ENCODE measurements at regions not wholly inside any gene's neighbourhood (a gene's known extent, or its start where the extent isn't known, plus 50 kb on each side); places are given as distances from the start of the nearest gene placed in this dataset.
"Not testable (repeated sequence)": the region's sequence is repeated elsewhere in the genome, so short reads cannot be mapped to it uniquely, and the experiment has no call there.

DNA sequence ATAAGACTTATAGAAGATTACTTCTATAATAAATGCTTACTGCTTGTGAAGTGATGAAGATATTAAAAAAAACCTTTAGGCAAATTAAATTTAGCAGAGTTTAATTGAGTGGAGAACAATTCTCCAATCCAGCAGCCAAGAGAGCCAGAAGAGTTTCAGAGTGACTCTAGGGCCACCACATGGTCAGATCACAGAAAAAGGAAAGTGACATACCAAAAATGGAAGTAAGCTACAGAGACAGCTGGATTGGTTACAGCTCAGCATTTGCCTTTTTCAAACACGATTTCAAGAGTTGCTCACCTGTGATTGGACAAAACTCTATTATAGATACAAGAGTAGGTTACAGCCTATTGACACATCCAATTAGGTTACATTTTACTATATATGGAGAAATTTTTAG is 79.0 kb upstream of the TRAM1L1 start:
- in situ Hi-C loops (cut with HindIII; ENCODE audit: low sequenced_read_pairs): no loop called here
- TF ChIP-seq, protein P1, sequence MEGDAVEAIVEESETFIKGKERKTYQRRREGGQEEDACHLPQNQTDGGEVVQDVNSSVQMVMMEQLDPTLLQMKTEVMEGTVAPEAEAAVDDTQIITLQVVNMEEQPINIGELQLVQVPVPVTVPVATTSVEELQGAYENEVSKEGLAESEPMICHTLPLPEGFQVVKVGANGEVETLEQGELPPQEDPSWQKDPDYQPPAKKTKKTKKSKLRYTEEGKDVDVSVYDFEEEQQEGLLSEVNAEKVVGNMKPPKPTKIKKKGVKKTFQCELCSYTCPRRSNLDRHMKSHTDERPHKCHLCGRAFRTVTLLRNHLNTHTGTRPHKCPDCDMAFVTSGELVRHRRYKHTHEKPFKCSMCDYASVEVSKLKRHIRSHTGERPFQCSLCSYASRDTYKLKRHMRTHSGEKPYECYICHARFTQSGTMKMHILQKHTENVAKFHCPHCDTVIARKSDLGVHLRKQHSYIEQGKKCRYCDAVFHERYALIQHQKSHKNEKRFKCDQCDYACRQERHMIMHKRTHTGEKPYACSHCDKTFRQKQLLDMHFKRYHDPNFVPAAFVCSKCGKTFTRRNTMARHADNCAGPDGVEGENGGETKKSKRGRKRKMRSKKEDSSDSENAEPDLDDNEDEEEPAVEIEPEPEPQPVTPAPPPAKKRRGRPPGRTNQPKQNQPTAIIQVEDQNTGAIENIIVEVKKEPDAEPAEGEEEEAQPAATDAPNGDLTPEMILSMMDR (IDR thresholded peaks at IDR 0.05; ENCODE audit: low read depth, low read length, missing control alignments): no peak
- no peak for DNase-seq (ENCODE audit: low read depth)
- no peak overlapping the region for H3K4me3 ChIP-seq (ENCODE audit: low read depth, low read length)

DNA sequence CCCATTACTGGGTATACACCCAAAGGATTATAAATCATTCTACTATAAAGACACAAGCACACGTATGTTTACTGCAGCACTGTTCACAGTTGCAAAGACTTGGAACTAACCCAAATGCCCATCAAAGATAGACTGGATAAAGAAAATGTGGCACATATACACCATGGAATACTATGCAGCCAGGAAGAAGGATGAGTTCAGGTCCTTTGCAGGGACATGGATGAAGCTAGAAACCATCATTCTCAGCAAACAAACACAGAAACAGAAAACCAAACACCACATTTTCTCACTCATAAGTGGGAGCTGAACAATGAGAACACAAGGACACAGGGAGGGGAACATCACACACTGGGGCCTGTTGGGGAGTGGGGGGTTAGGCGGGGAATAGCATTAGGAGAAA is 90.0 kb upstream of the TRAM1L1 start:
- H3K4me3 ChIP-seq (ENCODE audit: low read depth, low read length); in situ Hi-C loops (cut with HindIII; ENCODE audit: low sequenced_read_pairs); DNase-seq (ENCODE audit: low read depth): not testable (repeated sequence)

DNA sequence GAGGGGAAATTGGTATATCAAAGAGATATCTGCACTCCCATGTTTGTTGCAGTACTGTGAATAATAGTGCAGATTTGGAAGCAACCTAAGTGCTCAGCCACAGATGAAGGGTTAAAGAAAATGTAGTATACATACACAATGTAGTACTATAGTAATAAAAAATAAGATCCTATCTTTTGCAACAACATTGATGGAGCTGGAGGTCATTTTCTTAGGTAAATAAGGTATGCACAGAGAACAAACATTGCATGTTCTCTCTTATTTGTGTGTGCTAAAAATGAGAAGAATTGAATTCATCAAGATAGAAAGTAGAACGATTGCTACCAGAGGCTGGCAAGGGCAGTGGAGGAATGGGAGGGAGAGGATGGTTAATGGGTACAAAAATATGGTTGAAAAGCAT is 117.9 kb upstream of the TRAM1L1 start:
- no peak overlapping the region for H3K4me3 ChIP-seq (ENCODE audit: low read depth, low read length)
- no peak for DNase-seq (ENCODE audit: low read depth)
- TF ChIP-seq, protein P1 (IDR thresholded peaks at IDR 0.05; ENCODE audit: low read depth, low read length, missing control alignments): no peak
- in situ Hi-C loops (cut with HindIII; ENCODE audit: low sequenced_read_pairs): no loop called here

DNA sequence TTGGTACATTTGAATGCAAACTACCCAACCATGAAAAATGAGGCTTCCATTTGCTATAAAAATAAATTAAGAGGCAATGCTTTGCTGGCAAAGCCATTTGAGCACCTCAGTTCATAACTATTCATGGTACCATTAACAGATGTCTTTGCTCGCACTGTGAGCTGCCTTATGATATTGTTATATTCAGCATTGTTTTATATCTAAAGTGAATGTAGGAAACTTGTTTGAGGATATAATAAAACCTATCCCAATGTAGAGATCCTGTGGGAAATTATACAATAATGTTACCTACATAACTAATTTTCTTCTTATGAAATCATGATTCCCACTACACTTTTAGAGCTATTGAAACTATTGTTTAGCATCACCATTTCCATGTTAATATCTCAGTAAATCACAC is 125.2 kb upstream of the TRAM1L1 start:
- TF ChIP-seq, protein P1 (IDR thresholded peaks at IDR 0.05; ENCODE audit: low read depth, low read length, missing control alignments): no peak
- no peak for DNase-seq (ENCODE audit: low read depth)
- no peak overlapping the region for H3K4me3 ChIP-seq (ENCODE audit: low read depth, low read length)
- in situ Hi-C loops (cut with HindIII; ENCODE audit: low sequenced_read_pairs): no loop called here

DNA sequence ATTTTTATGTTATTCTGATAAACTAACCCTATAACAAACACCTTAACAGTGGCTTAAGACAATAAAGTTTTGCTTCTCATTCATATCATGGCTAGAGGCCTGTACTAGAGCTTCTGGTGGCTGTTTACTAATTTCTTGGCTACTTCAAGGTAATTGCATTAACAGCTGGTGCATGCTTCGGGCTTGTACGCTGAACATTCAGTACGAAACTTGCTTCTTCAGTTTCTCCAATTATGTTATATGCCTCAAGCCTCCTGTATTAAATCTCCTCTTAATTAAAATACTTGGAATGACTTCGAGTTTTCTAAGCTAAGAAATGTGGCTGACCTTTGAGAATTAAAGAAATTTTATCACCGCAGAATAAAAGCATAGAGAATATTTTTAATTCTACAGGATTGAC is 138.9 kb upstream of the TRAM1L1 start:
- H3K4me3 ChIP-seq (ENCODE audit: low read depth, low read length): no peak overlapping the region
- in situ Hi-C loops (cut with HindIII; ENCODE audit: low sequenced_read_pairs): no loop called here
- TF ChIP-seq, protein P1 (IDR thresholded peaks at IDR 0.05; ENCODE audit: low read depth, low read length, missing control alignments): no peak
- DNase-seq (ENCODE audit: low read depth): no peak

DNA sequence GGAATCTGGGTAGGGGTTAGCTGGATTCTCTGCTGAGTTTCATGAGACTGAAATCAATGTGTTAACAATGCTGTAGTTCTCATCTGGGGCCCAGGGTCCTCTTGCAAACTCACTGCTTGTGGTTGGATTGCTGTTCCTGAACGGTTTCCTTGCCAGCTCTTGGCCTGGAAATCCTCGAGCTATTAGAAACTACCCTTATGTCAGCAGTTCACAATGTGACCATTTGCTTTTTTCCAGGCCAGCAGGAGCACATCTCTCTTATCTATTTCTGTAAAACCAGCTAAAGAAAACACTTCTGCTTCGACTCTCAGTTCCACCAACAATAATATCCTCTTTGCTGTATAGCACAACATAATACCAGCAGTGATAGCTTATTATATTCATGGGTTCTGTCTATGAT is 140.1 kb upstream of the TRAM1L1 start:
- in situ Hi-C loops (cut with HindIII; ENCODE audit: low sequenced_read_pairs): no loop called here
- TF ChIP-seq, protein P1 (IDR thresholded peaks at IDR 0.05; ENCODE audit: low read depth, low read length, missing control alignments): no peak
- DNase-seq (ENCODE audit: low read depth): no peak
- H3K4me3 ChIP-seq (ENCODE audit: low read depth, low read length): no peak overlapping the region

DNA sequence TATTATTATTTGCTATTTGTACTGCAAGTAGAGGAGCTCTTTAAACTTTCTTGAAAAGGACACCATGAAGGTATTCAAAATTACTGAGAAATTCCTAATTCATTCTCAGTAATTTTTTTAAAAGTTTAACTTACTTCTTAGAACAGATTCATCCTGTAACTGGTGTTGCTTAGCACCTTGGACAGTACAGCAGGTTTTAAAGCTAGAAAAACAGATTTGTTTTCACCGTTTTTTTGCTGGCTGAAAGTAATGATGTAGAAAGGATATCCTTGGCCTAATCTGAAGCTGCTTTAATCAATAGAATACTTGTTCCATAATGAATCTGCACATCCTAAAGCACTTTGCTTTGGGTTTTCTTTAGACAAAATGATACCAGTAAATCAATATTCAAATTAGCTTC is 142.5 kb upstream of the TRAM1L1 start:
- in situ Hi-C loops (cut with HindIII; ENCODE audit: low sequenced_read_pairs): no loop called here
- TF ChIP-seq, protein P1 (IDR thresholded peaks at IDR 0.05; ENCODE audit: low read depth, low read length, missing control alignments): no peak
- H3K4me3 ChIP-seq (ENCODE audit: low read depth, low read length): no peak overlapping the region
- no peak for DNase-seq (ENCODE audit: low read depth)

All from astrocyte of the cerebellum (primary cell).